ENCODE measurements at regions not wholly inside any gene's neighbourhood (a gene's known extent, or its start where the extent isn't known, plus 50 kb on each side); places are given as distances from the start of the nearest gene placed in this dataset.
"Not testable (repeated sequence)": the region's sequence is repeated elsewhere in the genome, so short reads cannot be mapped to it uniquely, and the experiment has no call there.

DNA sequence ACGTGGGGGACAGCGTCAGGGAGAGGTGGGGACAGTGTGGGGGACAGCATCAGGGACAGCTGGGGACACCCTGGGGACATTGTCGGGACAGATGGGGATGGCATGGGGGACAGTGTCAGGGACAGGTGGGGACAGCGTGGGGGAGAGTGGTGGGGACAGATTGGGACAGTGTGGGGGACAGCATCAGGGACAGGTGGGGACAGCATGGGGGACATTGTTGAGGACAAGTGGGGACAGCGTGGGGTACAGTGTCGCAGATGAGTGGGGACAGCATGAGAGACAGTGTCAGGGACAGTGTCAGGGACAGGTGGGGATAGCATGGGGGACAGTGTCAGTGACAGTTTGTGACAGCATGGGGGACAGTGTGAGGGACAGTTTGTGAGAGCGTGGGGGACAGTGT is 240.9 kb downstream of the TMEM121 start (continued):
- TF ChIP-seq SP1 (IDR thresholded peaks at IDR 0.05; ENCODE audit: low read depth, low read length) = no peak
- no peak for TF ChIP-seq NANOG (IDR thresholded peaks at IDR 0.05; ENCODE audit: insufficient read depth, low read depth, low read length, poor library complexity, severe bottlenecking)
- no peak for TF ChIP-seq RAD21 (IDR thresholded peaks at IDR 0.05 in 1 of 2, conservative IDR thresholded peaks at IDR 0.05 in 1 of 2; ENCODE audit: low read depth in 2 of 2, low read length in 2 of 2)
- no peak for TF ChIP-seq BRCA1 (IDR thresholded peaks at IDR 0.05; ENCODE audit: low read depth, low read length)

- H3K27ac ChIP-seq (ENCODE audit: low read depth, low read length); FAIRE-seq; H3K4me3 ChIP-seq (ENCODE audit: extremely low read depth in 1 of 4, insufficient read depth in 2 of 4, low read depth in 3 of 4, low read length in 4 of 4); H2BK5ac ChIP-seq (ENCODE audit: low read depth, low read length); H4K20me1 ChIP-seq (replicated peaks in 1 of 2; ENCODE audit: control insufficient read depth in 1 of 2, insufficient read depth in 2 of 2, low read length in 2 of 2); H2BK20ac ChIP-seq (ENCODE audit: low read length); H3K9ac ChIP-seq (replicated peaks in 1 of 4; ENCODE audit: extremely low read depth in 1 of 4, low read depth in 3 of 4, low read length in 3 of 4); H3K4me2 ChIP-seq (ENCODE audit: insufficient read depth in 1 of 2, low read depth in 2 of 2, low read length in 2 of 2); H2BK15ac ChIP-seq (ENCODE audit: low read length); CTCF ChIA-PET (ENCODE audit: partially characterized antibody); H3K4me1 ChIP-seq (replicated peaks in 1 of 4; ENCODE audit: control insufficient read depth in 3 of 4, insufficient read depth in 4 of 4, low read length in 3 of 4); H2BK120ac ChIP-seq (replicated peaks; ENCODE audit: low read depth, low read length); H3K79me1 ChIP-seq (ENCODE audit: low read depth, low read length); H2AK5ac ChIP-seq (ENCODE audit: low read depth, low read length); H2AFZ ChIP-seq (ENCODE audit: low read length); H3K23ac ChIP-seq (ENCODE audit: insufficient read length); POLR2A ChIA-PET (ENCODE audit: partially characterized antibody); H4K5ac ChIP-seq (ENCODE audit: insufficient read length, low read depth, low read length); H3K79me2 ChIP-seq (ENCODE audit: control insufficient read depth in 1 of 2, insufficient read depth in 2 of 2, low read length in 2 of 2); DNase-seq (ENCODE audit: low read depth in 1 of 2, low spot score in 2 of 2); H3K14ac ChIP-seq (ENCODE audit: insufficient read length); H2BK12ac ChIP-seq (ENCODE audit: low read depth, low read length); H3K56ac ChIP-seq (replicated peaks; ENCODE audit: insufficient read length, low read depth, low read length); H3K4ac ChIP-seq (replicated peaks; ENCODE audit: insufficient read length, low read depth, low read length); H3K36me3 ChIP-seq (ENCODE audit: control insufficient read depth in 2 of 4, insufficient read depth in 4 of 4, low read length in 3 of 4); H3K23me2 ChIP-seq (ENCODE audit: low read depth, low read length); H3K18ac ChIP-seq (ENCODE audit: extremely low read depth, low read length); H4K8ac ChIP-seq (ENCODE audit: extremely low read depth, insufficient read depth, low read length); H3K27me3 ChIP-seq (replicated peaks in 1 of 4; ENCODE audit: control insufficient read depth in 3 of 4, extremely low read depth in 1 of 4, insufficient read depth in 3 of 4, low read length in 3 of 4); H4K91ac ChIP-seq (replicated peaks; ENCODE audit: insufficient read length, low read length): not testable (repeated sequence)
- peaks cover 20 to 75% of the 10 kb centered on the region in 2 experiments for H3K9me3 ChIP-seq (ENCODE audit: insufficient read depth in 2 of 2, low read depth in 1 of 2, low read length in 1 of 2)
- 86% methylated on average over 7 of the region's 17 CpGs; no CpG with 5 or more reads in 1 of the 2 experiments for WGBS, 2 experiments (ENCODE audit: extremely low coverage in 1 of 2, insufficient coverage in 1 of 2, insufficient read length in 1 of 2, insufficient replicate concordance in 2 of 2, low coverage in 1 of 2, low lambda C conversion rate in 2 of 2, missing lambda C conversion rate in 1 of 2)
Measured at GRCh38 chr14:105768039-105768438, 241.7 kb downstream of the TMEM121 start.

All from H1 (cell line).